Osteocyte (in vitro differentiated cells): ENCODE measurements at regions not wholly inside any gene's neighbourhood (a gene's known extent, or its start where the extent isn't known, plus 50 kb on each side); places are given as distances from the start of the nearest gene placed in this dataset.

Experiments
- DNase-seq: peaks from one replicate; pipeline ENCODE4 v3.0.0; 2021; ENCODE audit warnings: mixed read lengths; ENCODE audit not compliant: unreplicated experiment; ENCODE audit errors: extremely low spot score
- H3K27ac Mint-ChIP-seq: one replicate; pipeline ENCODE4 v1.8.0; 2021; ENCODE audit warnings: mild to moderate bottlenecking, mixed read lengths; ENCODE audit not compliant: unreplicated experiment
- H3K27me3 Mint-ChIP-seq: one replicate; pipeline ENCODE4 v1.8.0; 2021; ENCODE audit warnings: mixed read lengths; ENCODE audit not compliant: unreplicated experiment
- H3K36me3 Mint-ChIP-seq: one replicate; pipeline ENCODE4 v1.8.0; 2021; ENCODE audit warnings: mixed read lengths; ENCODE audit not compliant: unreplicated experiment
- H3K4me1 Mint-ChIP-seq: one replicate; pipeline ENCODE4 v1.8.0; 2021; ENCODE audit warnings: mixed read lengths; ENCODE audit not compliant: unreplicated experiment
- H3K4me3 Mint-ChIP-seq: one replicate; pipeline ENCODE4 v1.8.0; 2021; ENCODE audit warnings: mild to moderate bottlenecking, moderate library complexity, mixed read lengths; ENCODE audit not compliant: unreplicated experiment
- H3K9me3 Mint-ChIP-seq: one replicate; pipeline ENCODE4 v1.8.0; 2021; ENCODE audit warnings: mixed read lengths; ENCODE audit not compliant: unreplicated experiment
- CTCF ChIP-seq: fragments of 200-600 bp; sonication (generic); IDR thresholded peaks from 2 replicates; pipeline ENCODE4 v1.5.0; 2021; ENCODE audit warnings: antibody characterized with exemption, mild to moderate bottlenecking, moderate library complexity

GRCh38 chr15:70465812-70466211, 297.5 kb downstream of the UACA start:
- peaks cover 1% of the 10 kb centered on the region for H3K4me1 Mint-ChIP-seq
- DNase-seq, result no peak
- no peaks in the 10 kb centered on the region for H3K9me3 Mint-ChIP-seq
- TF ChIP-seq CTCF, result no peak
- H3K4me3 Mint-ChIP-seq, result no peak overlapping the region
- no peak overlapping the region for H3K27ac Mint-ChIP-seq
- peaks cover 91% of the 10 kb centered on the region for H3K27me3 Mint-ChIP-seq
- no peaks in the 10 kb centered on the region for H3K36me3 Mint-ChIP-seq

- H3K4me1 Mint-ChIP-seq, result no peaks in the 10 kb centered on the region
- no peak overlapping the region for H3K27ac Mint-ChIP-seq
- H3K36me3 Mint-ChIP-seq, result no peaks in the 10 kb centered on the region
- no peak for TF ChIP-seq CTCF
- DNase-seq, result no peak
- H3K9me3 Mint-ChIP-seq, result no peaks in the 10 kb centered on the region
- no peak overlapping the region for H3K4me3 Mint-ChIP-seq
- H3K27me3 Mint-ChIP-seq, result peaks cover 84% of the 10 kb centered on the region
Observed at GRCh38 chr15:70463453-70463834, 299.9 kb downstream of the UACA start.

- no peak for TF ChIP-seq CTCF
- Mint-ChIP-seq H3K4me3 (no peak overlapping the region), H3K4me1 (no peaks in the 10 kb centered on the region), H3K36me3 (no peaks in the 10 kb centered on the region), H3K27ac (no peak overlapping the region), H3K9me3 (no peaks in the 10 kb centered on the region), H3K27me3 (peaks cover 82% of the 10 kb centered on the region)
- no peak for DNase-seq
Observed at GRCh38 chr15:70461992-70462391, 301.4 kb downstream of the UACA start.

- no peak overlapping the region for H3K4me3 Mint-ChIP-seq
- no peaks in the 10 kb centered on the region for H3K9me3 Mint-ChIP-seq
- TF ChIP-seq CTCF, result no peak
- H3K27ac Mint-ChIP-seq, result no peak overlapping the region
- DNase-seq, result no peak
- H3K4me1 Mint-ChIP-seq, result no peaks in the 10 kb centered on the region
- no peaks in the 10 kb centered on the region for H3K36me3 Mint-ChIP-seq
- H3K27me3 Mint-ChIP-seq, result peaks cover 85% of the 10 kb centered on the region
Observed at GRCh38 chr15:70461017-70461416, 302.3 kb downstream of the UACA start.

- no peaks in the 10 kb centered on the region for H3K9me3 Mint-ChIP-seq
Observed at GRCh38 chr15:70459312-70459711, 304.0 kb downstream of the UACA start.

More at GRCh38 chr15:70459312-70459711, 304.0 kb downstream of the UACA start:
- no peak for DNase-seq
- Mint-ChIP-seq H3K4me3 (no peak overlapping the region), H3K4me1 (no peaks in the 10 kb centered on the region), H3K27me3 (peaks cover 82% of the 10 kb centered on the region), H3K36me3 (no peaks in the 10 kb centered on the region), H3K27ac (no peak overlapping the region)
- no peak for TF ChIP-seq CTCF
